Peyer's patch (tissue), 4 donors: ENCODE measurements at regions not wholly inside any gene's neighbourhood (a gene's known extent, or its start where the extent isn't known, plus 50 kb on each side); places are given as distances from the start of the nearest gene placed in this dataset.

Experiments used
- DNase-seq, 3 donors: peaks; one replicate each; pipeline ENCODE4 v3.0.0-alpha.2; 2017 to 2019
- H3K27ac ChIP-seq, 4 donors: fragments of 200-600 bp; sonication (generic); one replicate each; pipeline ENCODE4 v1.5.1; 2016 to 2019
- H3K27me3 ChIP-seq, 2 donors: fragments of 200-600 bp; sonication (generic); one replicate each; pipeline ENCODE4 v1.5.1; 2019
- H3K36me3 ChIP-seq, 3 donors: fragments of 200-600 bp; sonication (generic); one replicate each; pipeline ENCODE4 v1.5.1; 2016 to 2019
- H3K4me1 ChIP-seq, 4 donors: fragments of 200-600 bp; sonication (generic); one replicate each; pipeline ENCODE4 v1.5.1; 2016 to 2019
- H3K4me3 ChIP-seq, 4 donors: fragments of 200-600 bp; sonication (generic); 1 replicate in 3 of 4; 2 replicates in 1 of 4; pipeline ENCODE4 v1.5.1; 2016 to 2019; ENCODE audit warnings: mild to moderate bottlenecking in 1 of 4
- H3K9me3 ChIP-seq, 4 donors: fragments of 200-600 bp; sonication (generic); one replicate each; pipeline ENCODE4 v1.5.1; 2016 to 2019; ENCODE audit warnings: mild to moderate bottlenecking in 1 of 4
- POLR2A ChIP-seq, 2 donors: fragments of 450-650 bp; IDR thresholded peaks; one replicate each; pipeline ENCODE4 v1.5.1; 2017; ENCODE audit warnings: antibody characterized with exemption in 2 of 2, mild to moderate bottlenecking in 2 of 2, moderate library complexity in 2 of 2
- TF ChIP-seq, protein P1 (sequence below), 6 experiments: fragments of 450-650 bp in 4 of 6; fragments of 200-600 bp in 2 of 6; sonication (generic) in 1 of 6; IDR thresholded peaks; one replicate each; pipeline ENCODE4 v1.5.1; 2017 to 2019; ENCODE audit warnings: antibody characterized with exemption in 6 of 6, mild to moderate bottlenecking in 3 of 6, moderate library complexity in 1 of 6

GRCh38 chr6:163943607-163944385, 529.3 kb downstream of the QKI start:
- Histone ChIP-seq H3K4me1 (no peaks in the 10 kb centered on the region), H3K9me3 (no peaks in the 10 kb centered on the region), H3K27ac (no peak overlapping the region), H3K4me3 (no peak overlapping the region), H3K36me3 (no peaks in the 10 kb centered on the region), H3K27me3 (no peaks in the 10 kb centered on the region)
- no peak for TF ChIP-seq POLR2A (IDR thresholded peaks at IDR 0.05)
- TF ChIP-seq, protein P1, sequence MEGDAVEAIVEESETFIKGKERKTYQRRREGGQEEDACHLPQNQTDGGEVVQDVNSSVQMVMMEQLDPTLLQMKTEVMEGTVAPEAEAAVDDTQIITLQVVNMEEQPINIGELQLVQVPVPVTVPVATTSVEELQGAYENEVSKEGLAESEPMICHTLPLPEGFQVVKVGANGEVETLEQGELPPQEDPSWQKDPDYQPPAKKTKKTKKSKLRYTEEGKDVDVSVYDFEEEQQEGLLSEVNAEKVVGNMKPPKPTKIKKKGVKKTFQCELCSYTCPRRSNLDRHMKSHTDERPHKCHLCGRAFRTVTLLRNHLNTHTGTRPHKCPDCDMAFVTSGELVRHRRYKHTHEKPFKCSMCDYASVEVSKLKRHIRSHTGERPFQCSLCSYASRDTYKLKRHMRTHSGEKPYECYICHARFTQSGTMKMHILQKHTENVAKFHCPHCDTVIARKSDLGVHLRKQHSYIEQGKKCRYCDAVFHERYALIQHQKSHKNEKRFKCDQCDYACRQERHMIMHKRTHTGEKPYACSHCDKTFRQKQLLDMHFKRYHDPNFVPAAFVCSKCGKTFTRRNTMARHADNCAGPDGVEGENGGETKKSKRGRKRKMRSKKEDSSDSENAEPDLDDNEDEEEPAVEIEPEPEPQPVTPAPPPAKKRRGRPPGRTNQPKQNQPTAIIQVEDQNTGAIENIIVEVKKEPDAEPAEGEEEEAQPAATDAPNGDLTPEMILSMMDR (IDR thresholded peaks at IDR 0.05): no peak
- DNase-seq: no peak

DNA sequence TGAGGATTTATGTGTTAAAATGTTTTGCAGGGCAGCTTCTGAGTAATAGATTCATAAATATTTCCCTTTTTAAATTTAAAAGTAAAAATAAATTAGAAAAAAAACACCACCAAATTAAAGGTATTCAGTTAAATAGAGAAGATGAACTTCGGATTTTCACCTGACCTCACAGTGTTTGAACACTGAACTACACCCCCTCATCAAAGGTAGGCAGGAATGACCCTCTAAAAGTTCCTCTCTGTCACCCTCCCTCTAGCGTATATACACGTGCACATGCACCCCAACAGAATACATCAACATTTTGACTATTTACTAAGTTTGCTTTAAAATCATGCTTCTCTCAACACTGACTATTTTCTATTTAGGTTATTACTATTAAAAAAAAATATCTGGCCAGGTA, 528.3 kb downstream of the QKI start:
- no peaks in the 10 kb centered on the region for H3K9me3 ChIP-seq
- DNase-seq: no peak
- H3K27ac ChIP-seq: no peak overlapping the region
- TF ChIP-seq, protein P1 (IDR thresholded peaks at IDR 0.05): no peak
- TF ChIP-seq POLR2A (IDR thresholded peaks at IDR 0.05): no peak
- no peaks in the 10 kb centered on the region for H3K4me1 ChIP-seq
- no peaks in the 10 kb centered on the region for H3K36me3 ChIP-seq
- no peak overlapping the region for H3K4me3 ChIP-seq
- no peaks in the 10 kb centered on the region for H3K27me3 ChIP-seq

DNA sequence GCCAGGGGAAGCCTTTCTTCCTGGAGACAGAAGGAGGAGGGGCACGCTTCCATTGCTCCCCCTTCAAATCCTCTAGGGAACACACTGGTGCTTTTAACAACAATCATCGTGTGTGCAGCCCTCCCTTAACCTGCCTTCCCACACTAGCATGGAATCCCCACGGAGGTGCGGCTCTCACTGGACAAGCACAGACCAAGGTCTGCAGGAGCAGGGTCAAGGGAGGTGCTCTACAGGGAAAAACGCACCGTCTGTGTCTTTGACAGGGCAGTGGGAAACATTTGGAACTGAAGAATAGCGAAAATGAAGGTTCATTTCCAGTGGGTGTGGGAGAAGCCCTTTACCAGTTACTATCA, 527.1 kb downstream of the QKI start:
- TF ChIP-seq, protein P1 (IDR thresholded peaks at IDR 0.05): no peak
- TF ChIP-seq POLR2A (IDR thresholded peaks at IDR 0.05): no peak
- Histone ChIP-seq H3K4me3 (no peak overlapping the region), H3K27ac (no peak overlapping the region), H3K27me3 (no peaks in the 10 kb centered on the region), H3K36me3 (no peaks in the 10 kb centered on the region), H3K9me3 (no peaks in the 10 kb centered on the region), H3K4me1 (no peaks in the 10 kb centered on the region)
- no peak for DNase-seq

DNA sequence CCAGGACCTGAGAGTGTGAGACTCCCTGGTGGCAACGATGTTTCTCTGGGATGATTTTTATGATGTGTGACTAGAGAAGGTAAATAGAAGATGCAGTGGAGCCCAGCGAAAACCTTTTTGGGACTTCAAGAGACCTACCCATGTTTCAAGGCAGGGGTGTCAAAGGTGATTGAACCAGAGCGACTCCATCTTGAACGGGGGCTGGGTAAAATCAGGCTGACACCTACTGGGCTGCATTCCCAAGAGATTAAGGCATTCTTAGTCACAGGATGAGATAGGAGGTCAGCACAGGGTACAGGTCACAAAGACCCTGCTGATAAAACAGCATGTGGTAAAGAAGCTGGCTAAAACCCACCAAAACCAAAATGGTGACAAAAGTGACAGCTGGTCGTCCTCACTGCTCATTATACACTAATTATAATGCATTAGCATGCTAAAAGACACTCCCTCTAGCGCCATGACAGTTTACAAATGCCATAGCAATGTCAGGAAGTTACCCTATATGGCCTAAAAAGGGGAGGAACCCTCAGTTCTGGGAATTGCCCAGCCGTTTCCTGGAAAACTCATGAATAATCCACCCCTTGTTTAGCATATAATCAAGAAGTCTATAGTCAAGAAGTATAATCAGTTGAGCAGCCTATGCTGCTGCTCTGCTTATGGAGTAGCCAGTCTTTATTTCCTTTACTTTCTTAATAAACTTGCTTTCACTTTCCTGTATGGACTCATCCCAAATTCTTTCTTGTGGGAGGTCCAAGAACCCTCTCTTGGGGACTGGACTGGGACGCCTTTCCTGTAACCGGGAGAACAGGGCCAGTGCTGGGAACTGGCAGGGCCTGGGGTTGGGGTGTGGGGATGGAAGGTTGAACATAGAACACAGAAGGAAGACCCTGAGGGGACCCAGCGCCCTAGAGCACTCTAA, 526.4 kb downstream of the QKI start:
- H3K27ac ChIP-seq: no peak overlapping the region
- DNase-seq: no peak
- H3K36me3 ChIP-seq: no peaks in the 10 kb centered on the region
- no peaks in the 10 kb centered on the region for H3K4me1 ChIP-seq
- H3K9me3 ChIP-seq: no peaks in the 10 kb centered on the region
- no peak overlapping the region for H3K4me3 ChIP-seq
- no peaks in the 10 kb centered on the region for H3K27me3 ChIP-seq
- TF ChIP-seq, protein P1 (IDR thresholded peaks at IDR 0.05): no peak
- TF ChIP-seq POLR2A (IDR thresholded peaks at IDR 0.05): no peak

DNA sequence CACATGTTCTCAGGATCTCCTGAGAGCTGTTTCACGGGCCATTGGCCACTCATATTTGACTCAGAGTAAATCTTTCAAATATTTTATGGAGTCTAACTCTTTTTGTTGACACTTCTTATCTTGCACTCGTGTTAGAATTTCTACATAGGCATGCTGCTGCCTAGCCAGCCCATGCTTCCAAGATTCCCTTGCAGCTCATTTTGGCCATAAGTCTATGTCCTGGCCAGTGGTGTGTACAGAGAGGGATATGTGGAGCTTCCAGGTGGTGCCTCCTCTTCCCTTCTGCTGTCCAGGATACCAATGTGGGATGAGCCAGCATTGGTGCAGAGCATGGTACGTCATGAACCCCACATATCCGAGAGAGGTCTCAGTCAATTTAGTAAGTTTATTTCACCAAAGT, 522.6 kb downstream of the QKI start:
- H3K9me3 ChIP-seq: no peaks in the 10 kb centered on the region
- no peak for DNase-seq
- no peak overlapping the region for H3K4me3 ChIP-seq
- H3K4me1 ChIP-seq: no peaks in the 10 kb centered on the region
- no peak overlapping the region for H3K27ac ChIP-seq
- TF ChIP-seq, protein P1 (IDR thresholded peaks at IDR 0.05): no peak
- no peak for TF ChIP-seq POLR2A (IDR thresholded peaks at IDR 0.05)
- H3K36me3 ChIP-seq: no peaks in the 10 kb centered on the region
- no peaks in the 10 kb centered on the region for H3K27me3 ChIP-seq
